ENCODE measurements at regions not wholly inside any gene's neighbourhood (a gene's known extent, or its start where the extent isn't known, plus 50 kb on each side); places are given as distances from the start of the nearest gene placed in this dataset.

GRCh38 chr9:129237164-129237611 is 59.1 kb upstream of the IER5L start:
- peak; percentile 56 for DNase-seq (ENCODE audit: low read depth)

- DNase-seq (ENCODE audit: low read depth) = no peak
These were observed 58.5 kb upstream of the IER5L start for GRCh38 chr9:129236441-129237145.

- DNase-seq (ENCODE audit: low read depth) = peak; percentile 56
These were observed 57.9 kb upstream of the IER5L start for GRCh38 chr9:129235931-129236331.

GRCh38 chr9:129235041-129235930 is 57.2 kb upstream of the IER5L start:
- DNase-seq (ENCODE audit: low read depth) = no peak

- no peak for DNase-seq (ENCODE audit: low read depth)
These were observed 56.4 kb upstream of the IER5L start for GRCh38 chr9:129234491-129234890.

- no peak for DNase-seq (ENCODE audit: low read depth)
These were observed 55.0 kb upstream of the IER5L start for GRCh38 chr9:129232839-129233591.

- no peak for DNase-seq (ENCODE audit: low read depth)
These were observed 53.7 kb upstream of the IER5L start for GRCh38 chr9:129231759-129232158.

- no peak for DNase-seq (ENCODE audit: low read depth)
These were observed 53.1 kb upstream of the IER5L start for GRCh38 chr9:129231022-129231739.

GRCh38 chr9:129230302-129230701 is 52.2 kb upstream of the IER5L start:
- no peak for DNase-seq (ENCODE audit: low read depth)

All from activated T-cell treated with anti-CD3 and anti-CD28 coated beads for 48 hours (primary cell).